ENCODE measurements at regions not wholly inside any gene's neighbourhood (a gene's known extent, or its start where the extent isn't known, plus 50 kb on each side); places are given as distances from the start of the nearest gene placed in this dataset.

- H3K9me3 ChIP-seq (ENCODE audit: low read length) = no peaks in the 10 kb centered on the region
- no peaks in the 10 kb centered on the region for H3K27me3 ChIP-seq (ENCODE audit: insufficient read depth, low read length)
- H3K36me3 ChIP-seq (ENCODE audit: insufficient read depth, low read length) = no peaks in the 10 kb centered on the region
- H2AFZ ChIP-seq (ENCODE audit: low read depth, low read length) = no peak overlapping the region
- H3K4me1 ChIP-seq (ENCODE audit: insufficient read depth, low read length) = no peaks in the 10 kb centered on the region
- H3K4me3 ChIP-seq (ENCODE audit: low read length) = no peak overlapping the region
Measured at GRCh38 chr17:71338396-71338795, 782.4 kb upstream of the SOX9 start.

GRCh38 chr17:71339206-71339605 is 781.6 kb upstream of the SOX9 start:
- H3K4me1 ChIP-seq (ENCODE audit: insufficient read depth, low read length) = no peaks in the 10 kb centered on the region
- no peaks in the 10 kb centered on the region for H3K36me3 ChIP-seq (ENCODE audit: insufficient read depth, low read length)
- no peak overlapping the region for H3K4me3 ChIP-seq (ENCODE audit: low read length)
- no peaks in the 10 kb centered on the region for H3K9me3 ChIP-seq (ENCODE audit: low read length)
- no peak overlapping the region for H2AFZ ChIP-seq (ENCODE audit: low read depth, low read length)
- H3K27me3 ChIP-seq (ENCODE audit: insufficient read depth, low read length) = no peaks in the 10 kb centered on the region

GRCh38 chr17:71342737-71343136 is 778.1 kb upstream of the SOX9 start:
- no peaks in the 10 kb centered on the region for H3K9me3 ChIP-seq (ENCODE audit: low read length)
- H3K4me3 ChIP-seq (ENCODE audit: low read length) = no peak overlapping the region
- H3K36me3 ChIP-seq (ENCODE audit: insufficient read depth, low read length) = no peaks in the 10 kb centered on the region

GRCh38 chr17:71349908-71350600 is 770.8 kb upstream of the SOX9 start:
- H3K27me3 ChIP-seq (ENCODE audit: insufficient read depth, low read length) = no peaks in the 10 kb centered on the region
- H3K4me1 ChIP-seq (ENCODE audit: insufficient read depth, low read length) = no peaks in the 10 kb centered on the region
- no peaks in the 10 kb centered on the region for H3K9me3 ChIP-seq (ENCODE audit: low read length)
- no peaks in the 10 kb centered on the region for H3K36me3 ChIP-seq (ENCODE audit: insufficient read depth, low read length)
- no peak overlapping the region for H3K4me3 ChIP-seq (ENCODE audit: low read length)
- H2AFZ ChIP-seq (ENCODE audit: low read depth, low read length) = no peak overlapping the region

More at GRCh38 chr17:71342737-71343136, 778.1 kb upstream of the SOX9 start:
- no peaks in the 10 kb centered on the region for H3K4me1 ChIP-seq (ENCODE audit: insufficient read depth, low read length)
- no peaks in the 10 kb centered on the region for H3K27me3 ChIP-seq (ENCODE audit: insufficient read depth, low read length)
- H2AFZ ChIP-seq (ENCODE audit: low read depth, low read length) = no peak overlapping the region

GRCh38 chr17:71360301-71360700 is 760.5 kb upstream of the SOX9 start:
- no peaks in the 10 kb centered on the region for H3K36me3 ChIP-seq (ENCODE audit: insufficient read depth, low read length)
- H2AFZ ChIP-seq (ENCODE audit: low read depth, low read length) = no peak overlapping the region
- H3K4me1 ChIP-seq (ENCODE audit: insufficient read depth, low read length) = no peaks in the 10 kb centered on the region
- no peaks in the 10 kb centered on the region for H3K27me3 ChIP-seq (ENCODE audit: insufficient read depth, low read length)
- H3K9me3 ChIP-seq (ENCODE audit: low read length) = no peaks in the 10 kb centered on the region
- H3K4me3 ChIP-seq (ENCODE audit: low read length) = no peak overlapping the region

- no peaks in the 10 kb centered on the region for H3K4me1 ChIP-seq (ENCODE audit: insufficient read depth, low read length)
- H2AFZ ChIP-seq (ENCODE audit: low read depth, low read length) = no peak overlapping the region
- H3K4me3 ChIP-seq (ENCODE audit: low read length) = no peak overlapping the region
- H3K27me3 ChIP-seq (ENCODE audit: insufficient read depth, low read length) = no peaks in the 10 kb centered on the region
- H3K36me3 ChIP-seq (ENCODE audit: insufficient read depth, low read length) = no peaks in the 10 kb centered on the region
- no peaks in the 10 kb centered on the region for H3K9me3 ChIP-seq (ENCODE audit: low read length)
Measured at GRCh38 chr17:71361656-71362450, 759.0 kb upstream of the SOX9 start.

- Histone ChIP-seq H3K9me3 (ENCODE audit: low read length) (no peaks in the 10 kb centered on the region), H3K4me1 (ENCODE audit: insufficient read depth, low read length) (no peaks in the 10 kb centered on the region), H3K4me3 (ENCODE audit: low read length) (no peak overlapping the region), H2AFZ (ENCODE audit: low read depth, low read length) (no peak overlapping the region), H3K36me3 (ENCODE audit: insufficient read depth, low read length) (no peaks in the 10 kb centered on the region), H3K27me3 (ENCODE audit: insufficient read depth, low read length) (no peaks in the 10 kb centered on the region)
Measured at GRCh38 chr17:71363661-71364060, 757.2 kb upstream of the SOX9 start.

GRCh38 chr17:71371809-71372208 is 749.0 kb upstream of the SOX9 start:
- no peaks in the 10 kb centered on the region for H3K4me1 ChIP-seq (ENCODE audit: insufficient read depth, low read length)
- no peaks in the 10 kb centered on the region for H3K36me3 ChIP-seq (ENCODE audit: insufficient read depth, low read length)
- no peaks in the 10 kb centered on the region for H3K9me3 ChIP-seq (ENCODE audit: low read length)
- no peaks in the 10 kb centered on the region for H3K27me3 ChIP-seq (ENCODE audit: insufficient read depth, low read length)
- H2AFZ ChIP-seq (ENCODE audit: low read depth, low read length) = no peak overlapping the region
- H3K4me3 ChIP-seq (ENCODE audit: low read length) = no peak overlapping the region

- Histone ChIP-seq H3K36me3 (ENCODE audit: insufficient read depth, low read length) (no peaks in the 10 kb centered on the region), H2AFZ (ENCODE audit: low read depth, low read length) (no peak overlapping the region), H3K4me3 (ENCODE audit: low read length) (no peak overlapping the region)
Measured at GRCh38 chr17:71375948-71376347, 744.9 kb upstream of the SOX9 start.

GRCh38 chr17:71376933-71377332 is 743.9 kb upstream of the SOX9 start:
- Histone ChIP-seq H3K9me3 (ENCODE audit: low read length) (no peaks in the 10 kb centered on the region), H2AFZ (ENCODE audit: low read depth, low read length) (no peak overlapping the region), H3K36me3 (ENCODE audit: insufficient read depth, low read length) (no peaks in the 10 kb centered on the region), H3K27me3 (ENCODE audit: insufficient read depth, low read length) (no peaks in the 10 kb centered on the region), H3K4me3 (ENCODE audit: low read length) (no peak overlapping the region), H3K4me1 (ENCODE audit: insufficient read depth, low read length) (no peaks in the 10 kb centered on the region)

More at GRCh38 chr17:71375948-71376347, 744.9 kb upstream of the SOX9 start:
- H3K4me1 ChIP-seq (ENCODE audit: insufficient read depth, low read length) = no peaks in the 10 kb centered on the region
- no peaks in the 10 kb centered on the region for H3K9me3 ChIP-seq (ENCODE audit: low read length)
- no peaks in the 10 kb centered on the region for H3K27me3 ChIP-seq (ENCODE audit: insufficient read depth, low read length)

- H3K4me3 ChIP-seq (ENCODE audit: low read length) = no peak overlapping the region
- no peaks in the 10 kb centered on the region for H3K36me3 ChIP-seq (ENCODE audit: insufficient read depth, low read length)
- H3K4me1 ChIP-seq (ENCODE audit: insufficient read depth, low read length) = no peaks in the 10 kb centered on the region
- H2AFZ ChIP-seq (ENCODE audit: low read depth, low read length) = no peak overlapping the region
- no peaks in the 10 kb centered on the region for H3K27me3 ChIP-seq (ENCODE audit: insufficient read depth, low read length)
- H3K9me3 ChIP-seq (ENCODE audit: low read length) = no peaks in the 10 kb centered on the region
Measured at GRCh38 chr17:71378036-71378435, 742.8 kb upstream of the SOX9 start.

GRCh38 chr17:71378741-71379140 is 742.1 kb upstream of the SOX9 start:
- Histone ChIP-seq H2AFZ (ENCODE audit: low read depth, low read length) (no peak overlapping the region), H3K9me3 (ENCODE audit: low read length) (no peaks in the 10 kb centered on the region), H3K27me3 (ENCODE audit: insufficient read depth, low read length) (no peaks in the 10 kb centered on the region), H3K4me1 (ENCODE audit: insufficient read depth, low read length) (no peaks in the 10 kb centered on the region), H3K36me3 (ENCODE audit: insufficient read depth, low read length) (no peaks in the 10 kb centered on the region), H3K4me3 (ENCODE audit: low read length) (no peak overlapping the region)

- no peaks in the 10 kb centered on the region for H3K4me1 ChIP-seq (ENCODE audit: insufficient read depth, low read length)
- H2AFZ ChIP-seq (ENCODE audit: low read depth, low read length) = no peak overlapping the region
- H3K9me3 ChIP-seq (ENCODE audit: low read length) = no peaks in the 10 kb centered on the region
- no peaks in the 10 kb centered on the region for H3K36me3 ChIP-seq (ENCODE audit: insufficient read depth, low read length)
- no peaks in the 10 kb centered on the region for H3K27me3 ChIP-seq (ENCODE audit: insufficient read depth, low read length)
- no peak overlapping the region for H3K4me3 ChIP-seq (ENCODE audit: low read length)
Measured at GRCh38 chr17:71379512-71379911, 741.3 kb upstream of the SOX9 start.
